OCI-LY1 (cell line): ENCODE measurements at regions not wholly inside any gene's neighbourhood (a gene's known extent, or its start where the extent isn't known, plus 50 kb on each side); places are given as distances from the start of the nearest gene placed in this dataset.

Experiments used
- H2AFZ ChIP-seq: fragments of 200-600 bp; sonication (generic), shearing (Covaris generic); 2 replicates; pipeline ENCODE4 v1.6.0; 2014; ENCODE audit warnings: antibody characterized with exemption, mild to moderate bottlenecking, low read length
- H3F3A ChIP-seq: fragments of 200-600 bp; sonication (generic), shearing (Covaris generic); 2 replicates; pipeline ENCODE4 v1.6.0; 2014; ENCODE audit warnings: mild to moderate bottlenecking, antibody characterized with exemption, low read length, moderate library complexity; ENCODE audit not compliant: insufficient read depth
- H3K27ac ChIP-seq: fragments of 200-600 bp; sonication (generic); 2 replicates; pipeline ENCODE4 v1.5.1; 2014; ENCODE audit warnings: low read length, mixed run types, mild to moderate bottlenecking, low read depth; ENCODE audit not compliant: poor library complexity, severe bottlenecking
- H3K27me3 ChIP-seq: fragments of 200-600 bp; sonication (generic); 2 replicates; pipeline ENCODE4 v1.6.0; 2014; ENCODE audit warnings: antibody characterized with exemption, mild to moderate bottlenecking, low read length, moderate library complexity; ENCODE audit not compliant: insufficient read depth
- H3K36me3 ChIP-seq: fragments of 200-600 bp; sonication (generic); 2 replicates; pipeline ENCODE4 v1.6.1; 2014; ENCODE audit warnings: mild to moderate bottlenecking, antibody characterized with exemption, low read length, moderate library complexity, mixed read lengths; ENCODE audit not compliant: insufficient read depth
- H3K4me1 ChIP-seq: fragments of 200-600 bp; sonication (generic); 2 replicates; pipeline ENCODE4 v1.5.1; 2014; ENCODE audit warnings: mild to moderate bottlenecking, low read length, moderate library complexity; ENCODE audit not compliant: insufficient read depth, severe bottlenecking
- H3K4me2 ChIP-seq: fragments of 200-600 bp; sonication (generic), shearing (Covaris generic); 2 replicates; pipeline ENCODE4 v1.6.1; 2014; ENCODE audit warnings: low read length
- H3K4me3 ChIP-seq: fragments of 200-600 bp; sonication (generic); 2 replicates; pipeline ENCODE4 v1.5.1; 2014; ENCODE audit warnings: low read length, low read depth, mild to moderate bottlenecking, mixed read lengths; ENCODE audit not compliant: poor library complexity, severe bottlenecking
- H3K79me2 ChIP-seq: fragments of 200-600 bp; shearing (Covaris generic); 2 replicates; pipeline ENCODE4 v1.6.1; 2016; ENCODE audit warnings: mixed run types, low read length, mixed read lengths; ENCODE audit not compliant: insufficient read depth
- H3K9ac ChIP-seq: fragments of 200-600 bp; sonication (generic), shearing (Covaris generic); 2 replicates; pipeline ENCODE4 v1.6.1; 2014; ENCODE audit warnings: mild to moderate bottlenecking, low read length, mixed read lengths
- H3K9me2 ChIP-seq: fragments of 200-600 bp; sonication (generic), shearing (Covaris generic); 2 replicates; pipeline ENCODE4 v1.6.1; 2014; ENCODE audit warnings: low read depth, mild to moderate bottlenecking, low read length, mixed read lengths
- H3K9me3 ChIP-seq: fragments of 200-600 bp; shearing (Covaris generic); 2 replicates; pipeline ENCODE4 v1.6.1; 2014; ENCODE audit warnings: low read length, mixed read lengths
- H4K20me1 ChIP-seq: fragments of 200-600 bp; sonication (generic), shearing (Covaris generic); 2 replicates; pipeline ENCODE4 v1.6.0; 2016; ENCODE audit warnings: mild to moderate bottlenecking, low read length; ENCODE audit not compliant: insufficient read depth
- CTCF ChIP-seq: fragments of 200-600 bp; sonication (generic), shearing (Covaris generic); IDR thresholded peaks from 2 replicates; pipeline ENCODE4 v1.5.1; 2017; ENCODE audit warnings: mild to moderate bottlenecking, antibody characterized with exemption, low read length, moderate library complexity, mixed read lengths
- EZH2 ChIP-seq: fragments of 200-600 bp; sonication (generic), shearing (Covaris generic); IDR thresholded peaks from 2 replicates; pipeline ENCODE4 v1.8.0; 2017; ENCODE audit warnings: borderline replicate concordance, mixed run types, mild to moderate bottlenecking, antibody characterized with exemption, low read length, moderate library complexity, mixed read lengths

- Histone ChIP-seq H3K27me3 (no peaks in the 10 kb centered on the region), H3K4me2 (no peak overlapping the region), H3K79me2 (no peaks in the 10 kb centered on the region), H3K9ac (no peak overlapping the region), H2AFZ (no peak overlapping the region), H3K9me2 (no peaks in the 10 kb centered on the region), H4K20me1 (no peaks in the 10 kb centered on the region), H3K4me1 (no peaks in the 10 kb centered on the region), H3F3A (no peaks in the 10 kb centered on the region), H3K9me3 (no peaks in the 10 kb centered on the region), H3K36me3 (no peaks in the 10 kb centered on the region), H3K4me3 (no peak overlapping the region), H3K27ac (no peak overlapping the region)
- TF ChIP-seq EZH2 (no peak), CTCF (no peak)
These were observed 773.4 kb upstream of the RAG2 start for GRCh38 chr11:37371346-37371970.

- Histone ChIP-seq H3K4me1 (no peaks in the 10 kb centered on the region), H3K9ac (no peak overlapping the region), H3K27me3 (no peaks in the 10 kb centered on the region), H3K4me3 (no peak overlapping the region), H3K4me2 (no peak overlapping the region), H4K20me1 (no peaks in the 10 kb centered on the region), H3K79me2 (no peaks in the 10 kb centered on the region), H3K9me2 (no peaks in the 10 kb centered on the region), H3K9me3 (no peaks in the 10 kb centered on the region), H3K36me3 (no peaks in the 10 kb centered on the region), H2AFZ (no peak overlapping the region), H3K27ac (no peak overlapping the region), H3F3A (no peaks in the 10 kb centered on the region)
- TF ChIP-seq CTCF, result no peak
- no peak for TF ChIP-seq EZH2
These were observed 772.8 kb upstream of the RAG2 start for GRCh38 chr11:37370817-37371216.

GRCh38 chr11:37364246-37364839 lies 766.3 kb upstream of the RAG2 start:
- Histone ChIP-seq H2AFZ (no peak overlapping the region), H3K27ac (no peak overlapping the region), H4K20me1 (no peaks in the 10 kb centered on the region), H3F3A (no peaks in the 10 kb centered on the region), H3K27me3 (no peaks in the 10 kb centered on the region), H3K4me2 (no peak overlapping the region), H3K36me3 (no peaks in the 10 kb centered on the region), H3K4me1 (no peaks in the 10 kb centered on the region), H3K9me3 (no peaks in the 10 kb centered on the region), H3K9ac (no peak overlapping the region), H3K9me2 (no peaks in the 10 kb centered on the region), H3K4me3 (no peak overlapping the region), H3K79me2 (no peaks in the 10 kb centered on the region)
- TF ChIP-seq CTCF, result no peak
- TF ChIP-seq EZH2, result no peak
